ENCODE measurements at regions not wholly inside any gene's neighbourhood (a gene's known extent, or its start where the extent isn't known, plus 50 kb on each side); places are given as distances from the start of the nearest gene placed in this dataset.
"Not testable (repeated sequence)": the region's sequence is repeated elsewhere in the genome, so short reads cannot be mapped to it uniquely, and the experiment has no call there.

DNA sequence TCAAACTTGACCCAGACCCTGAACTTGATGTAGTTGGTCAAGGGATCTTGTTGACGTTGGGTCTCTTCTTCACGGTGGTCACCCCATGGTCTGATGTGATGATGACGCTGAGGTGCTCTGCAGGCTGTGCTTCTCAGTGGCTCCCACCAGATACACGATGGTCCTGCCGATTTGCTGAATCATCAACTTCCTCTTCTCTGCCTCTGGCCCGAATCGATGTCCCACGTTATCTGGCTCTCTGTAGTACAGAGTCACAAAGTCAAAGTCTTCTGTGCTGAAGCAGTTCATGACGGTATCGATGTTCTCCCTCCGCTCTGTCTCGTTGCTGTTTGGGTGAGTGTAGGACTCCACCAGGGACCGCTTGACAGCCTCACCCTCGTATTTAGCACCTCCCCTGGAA, 58.5 kb upstream of the ZNF195 start:
- not testable (repeated sequence) for DNase-seq

GRCh38 chr11:3434976-3435375, 56.0 kb upstream of the ZNF195 start:
- DNase-seq: no peak

- not testable (repeated sequence) for DNase-seq
Observed at GRCh38 chr11:3429191-3429590, 50.2 kb upstream of the ZNF195 start.

Data from hindlimb muscle (tissue), 1 donor.